ENCODE measurements at regions not wholly inside any gene's neighbourhood (a gene's known extent, or its start where the extent isn't known, plus 50 kb on each side); places are given as distances from the start of the nearest gene placed in this dataset.

DNA sequence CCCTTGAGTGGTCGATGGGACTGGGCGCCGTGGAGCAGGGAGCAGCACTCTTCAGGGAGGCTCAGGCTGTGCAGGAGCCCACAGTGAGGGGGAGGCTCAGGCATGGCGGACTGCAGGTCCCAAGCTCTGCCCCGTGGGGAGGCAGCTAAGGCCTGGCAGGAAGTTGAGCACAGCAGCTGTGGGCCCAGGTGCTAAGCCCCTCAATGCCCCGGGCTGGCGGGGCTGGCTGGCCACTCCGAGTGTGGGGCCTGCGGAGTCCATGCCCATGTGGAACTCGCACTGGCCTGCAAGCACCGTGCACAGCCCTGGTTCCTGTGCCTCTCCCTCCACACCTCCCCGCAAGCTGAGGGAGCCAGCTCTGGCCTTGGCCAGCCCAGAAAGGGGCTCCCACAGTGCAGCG, 948.4 kb upstream of the EYS start:
- H3K4me1 ChIP-seq (ENCODE audit: control insufficient read depth, extremely low read depth, insufficient read depth, low read length): no peaks in the 10 kb centered on the region
- dilution Hi-C loops (cut with MboI; ENCODE audit: extremely low pct_ligation_motif_present, low sequenced_read_pairs) (no loop called here), intact Hi-C loops (cut with micrococcal nuclease) (no loop called here)
- H3K9me1 ChIP-seq (replicated peaks; ENCODE audit: control insufficient read depth, extremely low read depth, insufficient read depth, low read length): no peaks in the 10 kb centered on the region
- H3K36me3 ChIP-seq (ENCODE audit: control insufficient read depth in 2 of 2, extremely low read depth in 1 of 2, insufficient read depth in 2 of 2, low read length in 2 of 2): no peaks in the 10 kb centered on the region
- no peak overlapping the region for H3K4me3 ChIP-seq (replicated peaks in 1 of 3; ENCODE audit: insufficient read depth in 1 of 3, low read depth in 1 of 3, low read length in 3 of 3)
- POLR2A ChIA-PET: no interaction called here
- H3K9ac ChIP-seq (replicated peaks; ENCODE audit: extremely low read depth, insufficient read depth, low read length): no peak overlapping the region
- H3K9me3 ChIP-seq (replicated peaks; ENCODE audit: control insufficient read depth, insufficient read depth, low read length): no peaks in the 10 kb centered on the region
- no peak overlapping the region for H2AFZ ChIP-seq (ENCODE audit: low read depth, low read length)
- H4K20me1 ChIP-seq (replicated peaks; ENCODE audit: control insufficient read depth, extremely low read depth, insufficient read depth, low read length): no peaks in the 10 kb centered on the region
- FAIRE-seq: no peak
- H3K79me2 ChIP-seq (ENCODE audit: control insufficient read depth, insufficient read depth, low read length): no peaks in the 10 kb centered on the region
- no TSS peak for BruUV-seq (replicated peaks)
- TF ChIP-seq GATA2 (IDR thresholded peaks at IDR 0.05; ENCODE audit: insufficient read depth, insufficient read length, low read depth, low read length): no peak
- TF ChIP-seq POLR2A (IDR thresholded peaks at IDR 0.05; ENCODE audit: low read depth, low read length): no peak
- TF ChIP-seq EZH2 (IDR thresholded peaks at IDR 0.05; ENCODE audit: borderline replicate concordance, low read depth, low read length, severe bottlenecking): no peak
- TF ChIP-seq, protein P1, sequence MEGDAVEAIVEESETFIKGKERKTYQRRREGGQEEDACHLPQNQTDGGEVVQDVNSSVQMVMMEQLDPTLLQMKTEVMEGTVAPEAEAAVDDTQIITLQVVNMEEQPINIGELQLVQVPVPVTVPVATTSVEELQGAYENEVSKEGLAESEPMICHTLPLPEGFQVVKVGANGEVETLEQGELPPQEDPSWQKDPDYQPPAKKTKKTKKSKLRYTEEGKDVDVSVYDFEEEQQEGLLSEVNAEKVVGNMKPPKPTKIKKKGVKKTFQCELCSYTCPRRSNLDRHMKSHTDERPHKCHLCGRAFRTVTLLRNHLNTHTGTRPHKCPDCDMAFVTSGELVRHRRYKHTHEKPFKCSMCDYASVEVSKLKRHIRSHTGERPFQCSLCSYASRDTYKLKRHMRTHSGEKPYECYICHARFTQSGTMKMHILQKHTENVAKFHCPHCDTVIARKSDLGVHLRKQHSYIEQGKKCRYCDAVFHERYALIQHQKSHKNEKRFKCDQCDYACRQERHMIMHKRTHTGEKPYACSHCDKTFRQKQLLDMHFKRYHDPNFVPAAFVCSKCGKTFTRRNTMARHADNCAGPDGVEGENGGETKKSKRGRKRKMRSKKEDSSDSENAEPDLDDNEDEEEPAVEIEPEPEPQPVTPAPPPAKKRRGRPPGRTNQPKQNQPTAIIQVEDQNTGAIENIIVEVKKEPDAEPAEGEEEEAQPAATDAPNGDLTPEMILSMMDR (IDR thresholded peaks at IDR 0.05; ENCODE audit: extremely low read depth in 1 of 2, insufficient read depth in 1 of 2, low read depth in 1 of 2, low read length in 2 of 2): no peak
- no peak for TF ChIP-seq MAX (IDR thresholded peaks at IDR 0.05; ENCODE audit: insufficient read depth, insufficient read length)
- no peak for TF ChIP-seq JUN (IDR thresholded peaks at IDR 0.05; ENCODE audit: borderline replicate concordance, insufficient read depth, insufficient read length, low read depth)
- TF ChIP-seq FOS (IDR thresholded peaks at IDR 0.05; ENCODE audit: borderline replicate concordance, insufficient read depth, low read length): no peak
- no peak for TF ChIP-seq MYC (IDR thresholded peaks at IDR 0.05; ENCODE audit: low read depth, low read length)
- no peak for TF ChIP-seq POLR2AphosphoS5 (IDR thresholded peaks at IDR 0.05; ENCODE audit: insufficient read depth, low read depth, low read length)
- H3K27ac ChIP-seq (ENCODE audit: insufficient read depth, low read depth, low read length): no peak overlapping the region
- H3K27me3 ChIP-seq (ENCODE audit: control insufficient read depth in 2 of 2, insufficient read depth in 2 of 2, low read length in 2 of 2): no peaks in the 10 kb centered on the region
- H3K4me2 ChIP-seq (ENCODE audit: insufficient read depth, low read length): no peak overlapping the region
- CTCF ChIA-PET: no interaction called here
- DNase-seq (ENCODE audit: low read depth, low spot score): no peak

Measured in endothelial cell of umbilical vein (primary cell).